ENCODE measurements at regions not wholly inside any gene's neighbourhood (a gene's known extent, or its start where the extent isn't known, plus 50 kb on each side); places are given as distances from the start of the nearest gene placed in this dataset.
A peak's percentile ranks its signal among the peaks of the same experiment; 100 is the strongest.

GRCh38 chr6:22007469-22007868 is 289.4 kb downstream of the PRL start:
- no peak for DNase-seq

- no peak for DNase-seq
Measured at GRCh38 chr6:22008248-22008836, 288.5 kb downstream of the PRL start.

- DNase-seq = no peak
Measured at GRCh38 chr6:22010102-22010501, 286.7 kb downstream of the PRL start.

GRCh38 chr6:22015216-22015615 is 281.6 kb downstream of the PRL start:
- DNase-seq = no peak

- DNase-seq = no peak
Measured at GRCh38 chr6:22015944-22016343, 280.9 kb downstream of the PRL start.

DNA sequence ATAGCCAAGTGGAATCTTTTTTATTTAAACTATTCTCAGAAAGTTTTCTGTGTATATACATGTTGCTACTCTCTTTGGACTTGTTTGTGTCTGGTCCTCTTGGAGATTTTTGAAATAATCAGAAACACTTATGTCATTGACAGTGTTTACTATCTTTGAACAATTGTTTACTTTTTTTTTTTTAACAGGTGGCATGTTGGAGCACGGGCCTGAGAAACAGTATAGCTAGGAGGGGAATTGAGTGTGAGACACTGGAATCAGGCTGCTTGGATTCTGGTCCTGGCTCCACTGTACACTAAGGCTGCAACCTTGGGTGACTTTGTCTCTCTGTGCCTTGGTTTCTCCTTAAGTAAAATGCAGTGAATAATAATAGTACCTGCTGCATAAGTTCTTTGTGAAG is 279.6 kb downstream of the PRL start:
- peak; percentile 20 for DNase-seq

DNA sequence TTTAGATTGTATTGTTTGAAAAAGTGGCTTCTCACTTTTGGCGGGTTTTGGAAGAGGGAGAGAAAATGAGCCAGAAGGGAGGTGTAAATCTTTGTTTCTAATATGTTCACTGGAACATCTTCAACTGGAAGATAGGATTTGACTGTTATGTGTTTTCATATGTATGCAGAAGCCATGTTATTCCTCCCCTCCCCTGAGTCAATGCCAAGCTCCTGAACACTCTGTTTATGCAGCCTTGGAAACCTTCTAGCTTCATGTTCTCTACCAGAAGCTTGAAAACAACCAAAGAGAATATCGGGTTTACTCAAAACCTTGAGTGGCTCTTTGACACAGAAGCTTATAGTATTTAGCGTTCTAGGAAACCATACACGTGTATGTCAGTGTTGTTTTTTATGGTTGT is 279.1 kb downstream of the PRL start:
- DNase-seq = no peak

GRCh38 chr6:22019857-22020256 is 277.0 kb downstream of the PRL start:
- DNase-seq = no peak

GRCh38 chr6:22020299-22021003 is 276.4 kb downstream of the PRL start:
- DNase-seq = no peak

DNA sequence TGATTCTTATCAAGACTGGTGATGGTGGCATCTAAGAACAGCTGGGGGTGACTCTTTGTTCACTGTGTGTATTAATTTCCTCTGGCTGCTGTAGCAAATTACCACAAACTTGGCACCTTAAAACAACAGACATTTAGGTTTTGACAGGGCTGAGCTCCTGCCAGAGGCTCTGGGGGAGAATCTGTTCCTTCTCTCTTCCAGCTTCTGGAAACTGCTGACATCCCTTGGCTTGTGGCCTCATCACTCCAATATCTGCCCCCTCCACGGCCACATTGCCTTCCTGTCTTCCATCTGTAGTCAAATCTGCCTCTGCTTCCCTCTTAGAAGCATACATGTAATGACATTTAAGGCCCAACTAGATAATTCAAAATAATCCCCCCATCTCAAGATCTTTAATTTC is 274.9 kb downstream of the PRL start:
- no peak for DNase-seq

- DNase-seq = no peak
Measured at GRCh38 chr6:22023937-22024336, 272.9 kb downstream of the PRL start.

GRCh38 chr6:22024973-22025467 is 271.8 kb downstream of the PRL start:
- no peak for DNase-seq

DNA sequence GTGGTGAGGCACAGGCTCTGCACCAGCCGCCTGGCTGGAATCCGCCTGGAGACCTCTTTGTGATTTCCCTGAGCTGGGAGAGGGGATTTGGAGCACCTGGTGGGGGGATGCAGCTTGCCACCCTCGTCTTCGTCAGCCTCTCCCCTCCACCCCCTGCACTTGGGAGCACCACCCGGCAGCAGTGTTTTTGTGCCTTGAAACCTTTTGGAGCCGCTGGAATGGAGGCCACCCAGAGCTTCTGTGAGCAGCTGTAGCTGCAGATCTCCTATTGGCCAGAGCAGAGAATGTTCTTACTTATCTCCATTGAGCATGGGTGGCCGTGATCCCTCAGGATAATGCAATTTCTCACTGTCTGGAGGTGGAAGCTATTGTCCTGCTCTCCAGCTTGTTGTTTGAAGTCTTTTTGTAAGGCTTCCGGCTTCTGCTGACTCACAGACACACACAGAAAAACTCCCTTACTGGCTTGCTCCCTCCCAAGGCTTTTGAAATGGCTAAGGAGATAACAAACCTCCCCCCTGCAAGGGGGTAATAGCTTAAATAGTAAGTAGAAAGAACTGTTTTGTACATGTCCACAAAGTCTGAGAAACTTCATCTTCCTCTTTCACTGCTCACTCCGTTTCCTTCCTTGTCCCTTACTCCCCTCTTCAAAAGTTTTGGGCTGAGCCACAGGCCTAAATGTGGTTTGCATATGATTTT is 271.2 kb downstream of the PRL start:
- no peak for DNase-seq

GRCh38 chr6:22026164-22026678 is 270.6 kb downstream of the PRL start:
- DNase-seq = peak; percentile 46

DNA sequence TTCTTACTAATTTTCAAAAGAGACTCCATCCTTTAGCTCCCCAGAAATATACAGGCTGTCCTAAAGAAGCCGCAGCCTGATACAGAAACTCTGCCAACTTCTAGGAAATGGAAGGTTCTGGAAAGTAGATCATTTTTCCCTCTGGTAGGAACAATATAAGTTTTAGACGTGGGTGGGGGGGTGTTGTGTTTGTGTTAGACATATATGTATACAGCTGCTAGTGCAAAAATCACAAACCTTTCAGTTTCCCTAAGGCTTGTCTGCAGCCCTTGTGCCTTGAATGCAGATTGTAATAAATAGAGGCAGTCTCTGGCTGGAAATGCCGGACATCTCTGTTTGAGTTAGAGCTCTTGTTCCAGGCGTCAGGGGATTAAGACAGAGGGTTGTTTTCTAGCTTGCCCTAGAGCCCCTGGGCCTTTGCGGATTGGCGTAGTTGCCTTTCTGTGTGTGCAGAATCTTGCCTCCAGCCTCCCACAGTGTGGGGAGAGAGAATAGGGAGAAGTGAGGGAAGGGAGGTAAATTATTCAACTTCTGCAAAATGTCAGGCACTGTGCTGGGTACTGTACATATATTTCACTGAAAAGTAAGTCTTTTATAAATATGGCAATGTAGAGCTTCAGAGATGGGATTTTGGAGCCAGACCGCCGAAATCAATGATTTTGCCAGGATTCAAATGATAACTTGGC is 269.7 kb downstream of the PRL start:
- no peak for DNase-seq

- DNase-seq = no peak
Measured at GRCh38 chr6:22028403-22029090, 268.3 kb downstream of the PRL start.

DNA sequence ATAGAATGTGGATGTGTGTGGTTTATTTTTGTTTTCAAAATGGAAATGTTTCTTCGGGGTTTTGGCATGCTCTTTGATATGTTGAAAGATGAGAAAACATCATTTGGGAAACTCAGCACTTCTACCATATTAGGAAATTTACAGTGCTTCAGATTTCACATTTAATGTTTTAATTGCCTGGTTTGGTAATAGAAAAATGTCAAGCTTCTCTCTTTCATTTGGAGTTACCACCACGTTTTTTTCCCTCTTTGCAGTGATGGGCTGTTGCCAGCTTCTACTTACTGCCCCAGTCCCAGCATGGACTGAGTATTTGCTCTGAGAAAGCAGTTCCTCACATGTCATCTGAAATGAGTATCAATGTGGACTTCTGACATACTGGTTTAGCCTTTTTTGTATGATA is 267.7 kb downstream of the PRL start:
- no peak for DNase-seq

DNA sequence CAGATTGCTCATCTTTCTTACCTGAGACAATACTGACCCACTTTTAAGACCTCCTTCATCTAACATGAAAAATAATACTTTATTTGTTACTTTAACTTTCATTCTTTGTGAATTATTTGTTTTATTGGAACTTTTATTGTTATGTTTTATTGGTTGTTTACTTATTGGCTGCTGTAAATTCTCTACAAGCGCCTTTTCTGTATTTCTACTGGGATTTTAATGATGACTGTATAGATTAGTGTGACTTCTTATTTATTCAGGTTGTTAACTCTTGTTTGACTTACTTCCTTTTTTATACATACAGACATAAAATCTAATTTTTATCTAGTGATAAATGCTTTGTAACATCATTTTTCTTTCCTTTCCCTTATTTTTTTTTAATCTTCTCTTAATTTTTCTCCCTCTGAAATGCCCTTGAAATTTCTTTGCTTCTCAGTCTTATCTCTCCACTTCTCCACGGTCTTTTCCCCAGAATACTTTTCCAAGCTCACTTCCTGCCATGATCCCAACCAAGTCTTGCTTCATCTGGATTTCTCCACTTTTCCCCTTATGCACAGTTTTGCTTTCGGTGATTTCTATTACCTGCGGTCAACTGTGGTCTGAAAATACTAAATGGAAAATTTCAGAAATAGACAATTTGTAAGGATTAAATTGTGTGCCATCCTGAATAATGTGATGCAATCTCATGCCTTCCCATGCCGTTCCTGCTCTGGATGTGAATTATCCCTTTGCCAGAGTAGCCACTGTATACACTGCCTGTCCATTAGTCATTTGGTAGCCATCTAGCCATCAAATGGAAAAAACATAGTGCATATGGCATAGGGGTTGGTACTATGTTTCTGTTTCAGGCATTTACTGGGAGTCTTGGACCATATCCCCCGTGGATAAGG is 265.9 kb downstream of the PRL start:
- DNase-seq = no peak

DNA sequence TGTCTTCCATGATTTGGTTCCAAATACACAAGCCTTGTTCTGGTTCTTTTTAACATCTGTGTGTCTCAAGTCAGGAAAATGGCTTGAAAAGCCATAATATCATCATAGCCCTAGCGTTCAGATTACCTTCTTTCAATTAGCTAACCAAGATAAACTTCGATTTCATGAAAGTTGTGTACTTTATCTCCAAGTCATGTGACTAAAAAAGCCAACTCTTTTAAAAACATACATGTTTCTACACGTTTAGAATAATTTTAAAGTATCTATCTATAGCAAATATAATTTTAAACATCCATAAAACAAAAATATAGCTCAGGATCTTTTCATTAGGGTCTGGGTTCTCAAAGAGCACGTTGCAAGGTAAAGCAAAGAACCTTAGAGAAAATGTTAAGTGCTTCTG is 261.1 kb downstream of the PRL start:
- DNase-seq = no peak

GRCh38 chr6:22036275-22036674 is 260.6 kb downstream of the PRL start:
- peak; percentile 81 for DNase-seq

- DNase-seq = no peak
Measured at GRCh38 chr6:22036699-22037098, 260.1 kb downstream of the PRL start.
